H7 (cell line): ENCODE measurements at regions not wholly inside any gene's neighbourhood (a gene's known extent, or its start where the extent isn't known, plus 50 kb on each side); places are given as distances from the start of the nearest gene placed in this dataset.
A peak's percentile ranks its signal among the peaks of the same experiment; 100 is the strongest.
"Not testable (repeated sequence)": the region's sequence is repeated elsewhere in the genome, so short reads cannot be mapped to it uniquely, and the experiment has no call there.

Experiments
- DNase-seq: peaks from one replicate; pipeline ENCODE4 v3.0.0; 2012
- H3K27me3 ChIP-seq: 2 replicates; pipeline ENCODE4 v1.6.0; 2011; ENCODE audit warnings: mild to moderate bottlenecking, low read length; ENCODE audit not compliant: control insufficient read depth, insufficient read depth
- H3K36me3 ChIP-seq: replicated peaks from 2 replicates; pipeline ENCODE4 v1.5.1; 2011; ENCODE audit warnings: low read length; ENCODE audit not compliant: control insufficient read depth, insufficient read depth
- H3K4me3 ChIP-seq: 2 replicates; pipeline ENCODE4 v1.5.1; 2011; ENCODE audit warnings: low read depth, mild to moderate bottlenecking, control low read depth, low read length, moderate library complexity; ENCODE audit not compliant: insufficient read depth

GRCh38 chr13:65929436-65929835 is 1300.7 kb downstream of the PCDH9 start:
- Histone ChIP-seq H3K27me3 (no peaks in the 10 kb centered on the region), H3K36me3 (no peaks in the 10 kb centered on the region), H3K4me3 (no peak overlapping the region)
- DNase-seq: no peak

GRCh38 chr13:65926750-65927171 is 1303.4 kb downstream of the PCDH9 start:
- Histone ChIP-seq H3K4me3 (no peak overlapping the region; the same call in 1 of the 2 replicates), H3K36me3 (no peaks in the 10 kb centered on the region), H3K27me3 (no peaks in the 10 kb centered on the region)
- DNase-seq: peak; percentile 6

GRCh38 chr13:65922846-65923245 is 1307.3 kb downstream of the PCDH9 start:
- H3K27me3 ChIP-seq, H3K36me3 ChIP-seq, H3K4me3 ChIP-seq, DNase-seq: not testable (repeated sequence)

GRCh38 chr13:65921933-65922332 is 1308.2 kb downstream of the PCDH9 start:
- no peaks in the 10 kb centered on the region for H3K27me3 ChIP-seq
- H3K36me3 ChIP-seq: no peaks in the 10 kb centered on the region
- no peak for DNase-seq
- no peak overlapping the region for H3K4me3 ChIP-seq

- Histone ChIP-seq H3K27me3 (no peaks in the 10 kb centered on the region), H3K4me3 (no peak overlapping the region), H3K36me3 (no peaks in the 10 kb centered on the region)
- no peak for DNase-seq
Measured at GRCh38 chr13:65917731-65918130, 1312.4 kb downstream of the PCDH9 start.

- Histone ChIP-seq H3K36me3 (no peaks in the 10 kb centered on the region), H3K27me3 (no peaks in the 10 kb centered on the region), H3K4me3 (no peak overlapping the region)
- DNase-seq: no peak
Measured at GRCh38 chr13:65915195-65915594, 1314.9 kb downstream of the PCDH9 start.

- Histone ChIP-seq H3K4me3 (no peak overlapping the region), H3K36me3 (no peaks in the 10 kb centered on the region), H3K27me3 (no peaks in the 10 kb centered on the region)
- DNase-seq: no peak
Measured at GRCh38 chr13:65914716-65915115, 1315.4 kb downstream of the PCDH9 start.

- Histone ChIP-seq H3K4me3 (no peak overlapping the region), H3K36me3 (no peaks in the 10 kb centered on the region), H3K27me3 (no peaks in the 10 kb centered on the region)
- DNase-seq: no peak
Measured at GRCh38 chr13:65913173-65913572, 1317.0 kb downstream of the PCDH9 start.

- Histone ChIP-seq H3K36me3 (no peaks in the 10 kb centered on the region), H3K27me3 (no peaks in the 10 kb centered on the region), H3K4me3 (no peak overlapping the region)
- DNase-seq: no peak
Measured at GRCh38 chr13:65912516-65912915, 1317.6 kb downstream of the PCDH9 start.

GRCh38 chr13:65911546-65912193 is 1318.5 kb downstream of the PCDH9 start:
- Histone ChIP-seq H3K36me3 (no peaks in the 10 kb centered on the region), H3K4me3 (no peak overlapping the region), H3K27me3 (no peaks in the 10 kb centered on the region)
- DNase-seq: no peak

- H3K4me3 ChIP-seq: no peak overlapping the region
- DNase-seq: no peak
- H3K27me3 ChIP-seq: no peaks in the 10 kb centered on the region
- no peaks in the 10 kb centered on the region for H3K36me3 ChIP-seq
Measured at GRCh38 chr13:65909501-65909900, 1320.6 kb downstream of the PCDH9 start.

GRCh38 chr13:65907666-65908525 is 1322.2 kb downstream of the PCDH9 start:
- H3K4me3 ChIP-seq: no peak overlapping the region
- no peak for DNase-seq
- H3K36me3 ChIP-seq: no peaks in the 10 kb centered on the region
- H3K27me3 ChIP-seq: no peaks in the 10 kb centered on the region

- Histone ChIP-seq H3K27me3 (no peaks in the 10 kb centered on the region), H3K4me3 (no peak overlapping the region), H3K36me3 (no peaks in the 10 kb centered on the region)
- no peak for DNase-seq
Measured at GRCh38 chr13:65901723-65902122, 1328.4 kb downstream of the PCDH9 start.

- Histone ChIP-seq H3K27me3 (no peaks in the 10 kb centered on the region), H3K36me3 (no peaks in the 10 kb centered on the region), H3K4me3 (no peak overlapping the region)
- DNase-seq: no peak
Measured at GRCh38 chr13:65894049-65894448, 1336.1 kb downstream of the PCDH9 start.

- no peaks in the 10 kb centered on the region for H3K36me3 ChIP-seq
- no peaks in the 10 kb centered on the region for H3K27me3 ChIP-seq
- no peak for DNase-seq
- H3K4me3 ChIP-seq: no peak overlapping the region
Measured at GRCh38 chr13:65892859-65893258, 1337.3 kb downstream of the PCDH9 start.
